Esophagus squamous epithelium (tissue), 4 donors: ENCODE measurements at regions not wholly inside any gene's neighbourhood (a gene's known extent, or its start where the extent isn't known, plus 50 kb on each side); places are given as distances from the start of the nearest gene placed in this dataset.
"Not testable (repeated sequence)": the region's sequence is repeated elsewhere in the genome, so short reads cannot be mapped to it uniquely, and the experiment has no call there.

Source experiments
- POLR2A ChIP-seq, 4 donors: fragments of 450-650 bp; IDR thresholded peaks; one replicate each; pipeline ENCODE4 v1.6.1; 2017; ENCODE audit warnings: antibody characterized with exemption in 4 of 4, mild to moderate bottlenecking in 4 of 4, moderate library complexity in 3 of 4
- TF ChIP-seq, protein P1 (sequence below), 6 experiments: fragments of 450-650 bp in 4 of 6; fragments of 200-600 bp in 2 of 6; sonication (generic) in 2 of 6; IDR thresholded peaks; one replicate each; pipeline ENCODE4 v1.5.1; 2016 to 2019; ENCODE audit warnings: antibody characterized with exemption in 6 of 6, mild to moderate bottlenecking in 4 of 6, moderate library complexity in 4 of 6

DNA sequence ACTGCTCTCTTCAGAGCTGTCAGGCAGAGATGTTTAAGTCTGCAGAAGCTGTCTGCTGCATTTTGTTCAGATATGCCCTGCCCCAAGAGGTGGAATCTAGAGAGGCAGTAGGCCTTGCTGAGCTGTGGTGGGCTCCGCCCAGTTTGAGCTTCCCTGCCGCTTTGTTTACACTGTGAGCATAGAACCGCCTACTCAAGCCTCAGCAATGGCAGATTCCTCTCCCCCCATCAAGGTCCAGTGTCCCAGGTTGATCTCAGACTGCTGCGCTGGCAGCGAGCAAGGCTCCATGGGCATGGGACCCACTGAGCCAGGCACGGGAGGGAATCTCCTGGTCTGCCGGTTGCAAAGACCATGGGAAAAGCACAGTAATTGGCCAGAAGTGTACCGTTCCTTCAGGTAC, 55.6 kb upstream of the ARHGAP29 start:
- TF ChIP-seq, protein P1, sequence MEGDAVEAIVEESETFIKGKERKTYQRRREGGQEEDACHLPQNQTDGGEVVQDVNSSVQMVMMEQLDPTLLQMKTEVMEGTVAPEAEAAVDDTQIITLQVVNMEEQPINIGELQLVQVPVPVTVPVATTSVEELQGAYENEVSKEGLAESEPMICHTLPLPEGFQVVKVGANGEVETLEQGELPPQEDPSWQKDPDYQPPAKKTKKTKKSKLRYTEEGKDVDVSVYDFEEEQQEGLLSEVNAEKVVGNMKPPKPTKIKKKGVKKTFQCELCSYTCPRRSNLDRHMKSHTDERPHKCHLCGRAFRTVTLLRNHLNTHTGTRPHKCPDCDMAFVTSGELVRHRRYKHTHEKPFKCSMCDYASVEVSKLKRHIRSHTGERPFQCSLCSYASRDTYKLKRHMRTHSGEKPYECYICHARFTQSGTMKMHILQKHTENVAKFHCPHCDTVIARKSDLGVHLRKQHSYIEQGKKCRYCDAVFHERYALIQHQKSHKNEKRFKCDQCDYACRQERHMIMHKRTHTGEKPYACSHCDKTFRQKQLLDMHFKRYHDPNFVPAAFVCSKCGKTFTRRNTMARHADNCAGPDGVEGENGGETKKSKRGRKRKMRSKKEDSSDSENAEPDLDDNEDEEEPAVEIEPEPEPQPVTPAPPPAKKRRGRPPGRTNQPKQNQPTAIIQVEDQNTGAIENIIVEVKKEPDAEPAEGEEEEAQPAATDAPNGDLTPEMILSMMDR (IDR thresholded peaks at IDR 0.05) = not testable (repeated sequence)
- not testable (repeated sequence) for TF ChIP-seq POLR2A (IDR thresholded peaks at IDR 0.05)
